ENCODE measurements at regions not wholly inside any gene's neighbourhood (a gene's known extent, or its start where the extent isn't known, plus 50 kb on each side); places are given as distances from the start of the nearest gene placed in this dataset.

- Histone ChIP-seq H3K4me3 (no peak overlapping the region), H3K9me3 (no peaks in the 10 kb centered on the region), H3K36me3 (no peaks in the 10 kb centered on the region), H3K27ac (no peak overlapping the region), H3K27me3 (no peaks in the 10 kb centered on the region), H3K4me1 (no peaks in the 10 kb centered on the region)
- no peak for DNase-seq (ENCODE audit: low spot score)
- no peak for TF ChIP-seq CTCF (IDR thresholded peaks at IDR 0.05)
Measured at GRCh38 chr12:47601071-47601470, 104.8 kb downstream of the RPAP3 start.

- Histone ChIP-seq H3K4me3 (no peak overlapping the region), H3K27me3 (no peaks in the 10 kb centered on the region), H3K9me3 (no peaks in the 10 kb centered on the region), H3K27ac (no peak overlapping the region), H3K4me1 (peaks cover 0 to 11% of the 10 kb centered on the region in 2 donors), H3K36me3 (no peaks in the 10 kb centered on the region)
- no peak for TF ChIP-seq CTCF (IDR thresholded peaks at IDR 0.05)
- DNase-seq (ENCODE audit: low spot score) = no peak
Measured at GRCh38 chr12:47591795-47592194, 114.0 kb downstream of the RPAP3 start.

GRCh38 chr12:47591361-47591791 lies 114.5 kb downstream of the RPAP3 start:
- H3K36me3 ChIP-seq = no peaks in the 10 kb centered on the region
- TF ChIP-seq CTCF (IDR thresholded peaks at IDR 0.05) = no peak
- no peaks in the 10 kb centered on the region for H3K9me3 ChIP-seq
- no peaks in the 10 kb centered on the region for H3K27me3 ChIP-seq
- H3K4me1 ChIP-seq = peaks cover 0 to 11% of the 10 kb centered on the region in 2 donors
- H3K27ac ChIP-seq = no peak overlapping the region
- H3K4me3 ChIP-seq = no peak overlapping the region
- no peak for DNase-seq (ENCODE audit: low spot score)

GRCh38 chr12:47590771-47591360 lies 115.0 kb downstream of the RPAP3 start:
- Histone ChIP-seq H3K27ac (no peak overlapping the region), H3K27me3 (no peaks in the 10 kb centered on the region), H3K4me3 (no peak overlapping the region), H3K9me3 (no peaks in the 10 kb centered on the region), H3K4me1 (peaks cover 0 to 11% of the 10 kb centered on the region in 2 donors), H3K36me3 (no peaks in the 10 kb centered on the region)
- no peak for DNase-seq (ENCODE audit: low spot score)
- no peak for TF ChIP-seq CTCF (IDR thresholded peaks at IDR 0.05)

GRCh38 chr12:47586952-47587669 lies 118.7 kb downstream of the RPAP3 start:
- Histone ChIP-seq H3K4me3 (no peak overlapping the region), H3K27me3 (no peaks in the 10 kb centered on the region), H3K27ac (no peak overlapping the region), H3K36me3 (no peaks in the 10 kb centered on the region), H3K9me3 (no peaks in the 10 kb centered on the region), H3K4me1 (peaks cover 0 to 11% of the 10 kb centered on the region in 2 donors)
- TF ChIP-seq CTCF (IDR thresholded peaks at IDR 0.05) = no peak
- no peak for DNase-seq (ENCODE audit: low spot score)
